Stimulated activated CD4-positive, alpha-beta T cell treated with anti-CD3 and anti-CD28 coated beads, TNF-alpha, amount 100 ng/mL, for 4 hours (primary cell): ENCODE measurements at regions not wholly inside any gene's neighbourhood (a gene's known extent, or its start where the extent isn't known, plus 50 kb on each side); places are given as distances from the start of the nearest gene placed in this dataset.

ENCODE experiments used
- DNase-seq, 3 experiments: peaks; one replicate each; pipeline ENCODE4 v3.0.0-alpha.2; 2020; ENCODE audit warnings: low read depth in 3 of 3

- no peak for DNase-seq
These were observed 1091.7 kb downstream of the TDRD15 start for GRCh38 chr2:22215517-22215916.

GRCh38 chr2:22217881-22218280, 1094.1 kb downstream of the TDRD15 start:
- no peak for DNase-seq

- no peak for DNase-seq
These were observed 1097.2 kb downstream of the TDRD15 start for GRCh38 chr2:22221006-22221405.

- no peak for DNase-seq
These were observed 1115.2 kb downstream of the TDRD15 start for GRCh38 chr2:22238967-22239366.

- DNase-seq = no peak
These were observed 1123.7 kb downstream of the TDRD15 start for GRCh38 chr2:22247466-22247865.

GRCh38 chr2:22248851-22249250, 1125.1 kb downstream of the TDRD15 start:
- no peak for DNase-seq

GRCh38 chr2:22253171-22253570, 1129.4 kb downstream of the TDRD15 start:
- no peak for DNase-seq

- DNase-seq = no peak
These were observed 1123.8 kb upstream of the KLHL29 start for GRCh38 chr2:22261165-22261564.

- no peak for DNase-seq
These were observed 1114.6 kb upstream of the KLHL29 start for GRCh38 chr2:22270341-22270740.

GRCh38 chr2:22273853-22274252, 1111.1 kb upstream of the KLHL29 start:
- no peak for DNase-seq

- DNase-seq = no peak
These were observed 1110.3 kb upstream of the KLHL29 start for GRCh38 chr2:22274661-22275060.

GRCh38 chr2:22276696-22277095, 1108.3 kb upstream of the KLHL29 start:
- DNase-seq = no peak

- DNase-seq = no peak
These were observed 1105.4 kb upstream of the KLHL29 start for GRCh38 chr2:22279541-22279940.

GRCh38 chr2:22281033-22281432, 1103.9 kb upstream of the KLHL29 start:
- DNase-seq = no peak

- DNase-seq = no peak
These were observed 1102.8 kb upstream of the KLHL29 start for GRCh38 chr2:22282220-22282619.

GRCh38 chr2:22282916-22283315, 1102.1 kb upstream of the KLHL29 start:
- no peak for DNase-seq

- DNase-seq = no peak
These were observed 1101.5 kb upstream of the KLHL29 start for GRCh38 chr2:22283436-22283835.

GRCh38 chr2:22290302-22290701, 1094.7 kb upstream of the KLHL29 start:
- DNase-seq = no peak

- DNase-seq = no peak
These were observed 1094.0 kb upstream of the KLHL29 start for GRCh38 chr2:22290909-22291473.

- no peak for DNase-seq
These were observed 1083.8 kb upstream of the KLHL29 start for GRCh38 chr2:22301228-22301627.

GRCh38 chr2:22326250-22326649, 1058.7 kb upstream of the KLHL29 start:
- DNase-seq = no peak

GRCh38 chr2:22329211-22330154, 1055.5 kb upstream of the KLHL29 start:
- no peak for DNase-seq

- no peak for DNase-seq
These were observed 1048.6 kb upstream of the KLHL29 start for GRCh38 chr2:22336414-22336813.
